Epithelial cell of esophagus (primary cell): ENCODE measurements at regions not wholly inside any gene's neighbourhood (a gene's known extent, or its start where the extent isn't known, plus 50 kb on each side); places are given as distances from the start of the nearest gene placed in this dataset.

Source experiments
- DNase-seq: peaks from one replicate; pipeline ENCODE4 v3.0.0; 2010; ENCODE audit warnings: low read depth
- H3K4me3 ChIP-seq: 2 replicates; pipeline ENCODE4 v1.5.1; 2011; ENCODE audit warnings: mild to moderate bottlenecking, low read length, control low read depth
- TF ChIP-seq, protein P1 (sequence below): IDR thresholded peaks from 2 replicates; pipeline ENCODE4 v1.5.1; 2011; ENCODE audit warnings: low read depth, mild to moderate bottlenecking, low read length, control low read depth, inconsistent platforms; ENCODE audit not compliant: insufficient read depth; ENCODE audit errors: missing control alignments

DNA sequence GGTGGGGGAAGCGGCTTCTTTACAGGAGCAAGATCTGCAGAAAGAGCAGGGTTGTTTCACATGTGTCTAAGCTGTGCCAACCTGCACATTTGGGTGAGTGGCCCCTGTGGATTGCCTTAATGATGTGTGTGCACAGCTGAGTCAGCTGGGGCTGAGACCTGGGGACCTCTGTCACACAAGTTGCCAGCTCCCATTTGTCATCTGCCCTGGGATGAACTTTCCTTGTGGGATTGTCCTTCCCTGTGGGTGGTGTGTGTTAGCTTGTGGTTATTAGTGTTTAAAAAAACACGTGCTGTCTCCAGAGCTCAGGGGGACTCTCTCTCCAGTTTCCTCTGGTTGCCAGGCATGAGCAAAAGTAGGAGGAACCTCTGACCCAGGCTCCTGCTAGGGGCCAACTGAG is 400.5 kb upstream of the CCL2 start:
- TF ChIP-seq, protein P1, sequence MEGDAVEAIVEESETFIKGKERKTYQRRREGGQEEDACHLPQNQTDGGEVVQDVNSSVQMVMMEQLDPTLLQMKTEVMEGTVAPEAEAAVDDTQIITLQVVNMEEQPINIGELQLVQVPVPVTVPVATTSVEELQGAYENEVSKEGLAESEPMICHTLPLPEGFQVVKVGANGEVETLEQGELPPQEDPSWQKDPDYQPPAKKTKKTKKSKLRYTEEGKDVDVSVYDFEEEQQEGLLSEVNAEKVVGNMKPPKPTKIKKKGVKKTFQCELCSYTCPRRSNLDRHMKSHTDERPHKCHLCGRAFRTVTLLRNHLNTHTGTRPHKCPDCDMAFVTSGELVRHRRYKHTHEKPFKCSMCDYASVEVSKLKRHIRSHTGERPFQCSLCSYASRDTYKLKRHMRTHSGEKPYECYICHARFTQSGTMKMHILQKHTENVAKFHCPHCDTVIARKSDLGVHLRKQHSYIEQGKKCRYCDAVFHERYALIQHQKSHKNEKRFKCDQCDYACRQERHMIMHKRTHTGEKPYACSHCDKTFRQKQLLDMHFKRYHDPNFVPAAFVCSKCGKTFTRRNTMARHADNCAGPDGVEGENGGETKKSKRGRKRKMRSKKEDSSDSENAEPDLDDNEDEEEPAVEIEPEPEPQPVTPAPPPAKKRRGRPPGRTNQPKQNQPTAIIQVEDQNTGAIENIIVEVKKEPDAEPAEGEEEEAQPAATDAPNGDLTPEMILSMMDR: no peak
- no peak for DNase-seq
- no peak overlapping the region for H3K4me3 ChIP-seq

DNA sequence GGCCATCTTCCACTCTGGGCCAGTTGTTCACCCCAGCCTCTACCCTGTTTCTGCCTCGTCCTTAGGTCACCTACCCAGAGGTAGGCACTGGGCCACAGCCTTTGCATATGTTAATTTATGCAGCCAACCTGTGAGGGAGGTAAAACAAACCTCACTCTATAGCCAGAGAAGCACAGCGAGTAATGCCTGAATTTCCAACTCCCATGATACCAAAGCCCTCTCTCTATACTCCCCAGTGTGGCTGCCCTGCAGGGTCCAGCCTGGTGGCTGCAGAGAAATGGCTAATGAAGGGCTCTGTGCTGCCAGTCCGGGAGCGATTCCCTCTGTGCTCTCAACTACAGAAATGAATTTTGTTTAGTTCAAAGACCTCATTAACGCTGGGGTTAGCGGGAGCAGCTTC is 397.0 kb upstream of the CCL2 start:
- TF ChIP-seq, protein P1: no peak
- DNase-seq: no peak
- no peak overlapping the region for H3K4me3 ChIP-seq

DNA sequence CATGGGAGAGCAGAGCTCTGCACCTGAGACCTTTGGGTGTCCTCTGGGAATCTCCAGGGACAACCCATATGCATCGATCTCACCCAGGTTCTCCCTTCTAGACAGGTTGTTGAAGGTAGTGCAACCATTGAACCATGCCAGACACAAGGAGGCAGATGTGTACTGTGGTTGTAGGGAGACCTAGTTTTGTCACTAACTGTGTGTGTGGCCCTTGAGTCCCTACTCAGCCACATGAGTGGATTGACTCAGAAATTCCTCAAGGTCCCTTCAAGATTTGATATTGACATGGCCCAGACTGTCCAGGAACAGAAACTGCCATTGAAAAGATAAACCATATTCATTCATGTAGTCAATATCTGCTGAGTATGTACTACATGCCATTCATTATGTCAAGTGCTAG is 396.4 kb upstream of the CCL2 start:
- H3K4me3 ChIP-seq: no peak overlapping the region
- TF ChIP-seq, protein P1: no peak
- no peak for DNase-seq

DNA sequence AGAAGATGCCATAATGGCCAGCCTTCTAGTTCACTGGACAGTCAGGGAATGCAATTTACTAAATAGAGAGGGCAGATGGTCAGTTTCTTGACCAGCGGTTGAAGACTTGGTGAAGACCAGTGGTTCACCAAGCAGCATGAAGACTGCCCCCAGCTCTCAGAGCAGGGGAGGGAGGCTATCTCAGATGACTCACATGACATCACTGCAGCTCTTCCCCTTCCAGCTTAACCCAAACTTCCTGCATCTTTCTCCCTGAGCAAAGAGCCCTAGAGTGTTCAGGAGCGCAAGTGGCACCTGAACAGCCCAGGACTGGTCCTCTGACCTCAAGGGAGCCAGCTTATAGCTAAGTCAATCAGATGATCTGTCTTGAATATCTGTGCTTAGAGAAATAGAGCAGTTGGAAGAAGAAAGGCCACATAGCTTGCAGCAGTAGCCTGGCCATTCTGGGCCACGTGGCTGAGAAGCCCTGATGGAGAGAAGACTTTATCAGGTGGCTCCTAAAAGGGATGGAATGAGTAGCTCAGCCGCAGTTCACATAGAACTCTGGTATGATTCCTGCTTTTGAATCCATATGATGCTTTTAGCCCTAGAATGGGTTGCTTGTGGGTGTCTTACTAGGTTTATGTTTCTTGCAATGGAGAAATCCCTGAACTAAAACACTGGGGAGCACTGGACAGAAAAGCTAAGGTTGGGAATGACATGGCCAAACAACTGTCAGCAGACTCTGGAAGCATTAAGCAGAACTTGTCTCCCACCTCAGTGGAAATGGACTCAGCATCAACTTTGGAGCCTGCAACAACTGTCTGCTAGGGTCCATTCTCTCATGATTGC is 392.1 kb upstream of the CCL2 start:
- H3K4me3 ChIP-seq: no peak overlapping the region
- TF ChIP-seq, protein P1: no peak
- no peak for DNase-seq

DNA sequence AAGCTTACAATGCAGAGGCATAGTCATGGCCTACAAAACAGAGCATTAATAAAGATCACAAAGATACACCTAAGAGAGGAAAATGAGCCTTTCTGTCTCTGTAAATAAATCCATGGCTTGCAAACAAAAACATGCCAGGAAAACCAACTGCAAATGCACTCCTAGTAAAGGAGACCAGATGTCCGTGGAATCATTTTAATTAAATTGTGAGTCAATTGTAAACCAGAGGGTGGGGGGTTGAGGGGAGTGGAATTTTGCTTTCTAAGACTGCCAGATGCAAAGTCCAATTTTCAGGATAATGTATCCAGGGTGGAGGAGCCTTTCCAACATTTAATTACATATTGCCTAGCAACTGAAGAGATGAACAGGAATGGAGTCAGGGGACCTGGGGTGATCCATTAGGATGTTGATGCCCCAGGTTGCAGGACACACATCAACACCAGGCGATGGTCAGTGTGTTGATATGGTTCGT is 390.3 kb upstream of the CCL2 start:
- DNase-seq: no peak
- H3K4me3 ChIP-seq: no peak overlapping the region
- TF ChIP-seq, protein P1: no peak

DNA sequence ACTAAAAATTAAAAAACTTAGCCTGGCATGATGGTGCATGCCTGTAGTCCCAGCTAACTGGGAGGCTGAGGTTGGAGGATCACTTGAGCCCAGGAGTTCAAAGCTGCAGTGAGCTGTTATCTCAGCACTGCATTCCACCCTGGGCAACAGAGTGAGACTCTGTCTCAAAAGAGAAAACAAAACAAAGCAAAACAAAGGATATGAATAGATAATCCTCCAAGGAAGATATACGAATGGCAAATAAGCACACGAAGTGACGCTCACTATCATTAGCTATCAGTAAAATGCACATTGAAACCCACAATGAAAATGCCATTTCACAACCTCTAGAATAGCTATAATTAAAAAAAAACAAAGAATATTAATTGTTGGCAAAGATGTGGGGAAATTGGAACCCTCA is 386.2 kb upstream of the CCL2 start:
- H3K4me3 ChIP-seq: no peak overlapping the region
- TF ChIP-seq, protein P1: no peak
- no peak for DNase-seq

DNA sequence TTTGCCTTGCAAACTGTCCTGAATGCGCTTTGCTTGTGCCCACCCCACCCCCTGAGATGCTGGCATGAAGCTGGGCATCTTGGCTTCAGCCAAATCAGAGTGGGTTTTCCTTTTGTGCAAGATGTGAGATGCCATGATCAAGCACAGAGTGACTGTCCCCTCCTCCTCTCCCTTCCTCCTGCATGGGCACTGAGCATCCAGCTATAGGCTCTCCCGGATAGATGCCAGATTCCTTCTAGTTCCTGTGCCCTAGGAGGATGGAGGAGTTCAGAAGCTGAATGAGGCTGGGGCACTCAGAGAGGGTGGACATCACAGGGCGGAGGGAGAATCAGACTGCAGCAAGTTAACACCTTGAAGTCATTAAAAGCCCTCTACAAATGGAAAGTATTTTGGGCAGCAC is 384.1 kb upstream of the CCL2 start:
- no peak overlapping the region for H3K4me3 ChIP-seq
- TF ChIP-seq, protein P1: no peak
- no peak for DNase-seq
